CD4-positive, alpha-beta T cell treated with Interleukin-2 at 100 ng/mL for 4 hours (primary cell): ENCODE measurements at regions not wholly inside any gene's neighbourhood (a gene's known extent, or its start where the extent isn't known, plus 50 kb on each side); places are given as distances from the start of the nearest gene placed in this dataset.
"Not testable (repeated sequence)": the region's sequence is repeated elsewhere in the genome, so short reads cannot be mapped to it uniquely, and the experiment has no call there.

Source experiments
- DNase-seq: peaks from one replicate; pipeline ENCODE4 v3.0.0-alpha.2; 2020; ENCODE audit warnings: low spot score

GRCh38 chr13:91233291-91233690 lies 114.2 kb upstream of the MIR17HG start:
- no peak for DNase-seq

GRCh38 chr13:91236182-91236581 lies 111.3 kb upstream of the MIR17HG start:
- DNase-seq, result no peak

GRCh38 chr13:91236921-91237320 lies 110.6 kb upstream of the MIR17HG start:
- no peak for DNase-seq

GRCh38 chr13:91238036-91238435 lies 109.5 kb upstream of the MIR17HG start:
- DNase-seq, result no peak

GRCh38 chr13:91240341-91240740 lies 107.1 kb upstream of the MIR17HG start:
- no peak for DNase-seq

GRCh38 chr13:91241221-91241933 lies 106.1 kb upstream of the MIR17HG start:
- no peak for DNase-seq

GRCh38 chr13:91242652-91243051 lies 104.8 kb upstream of the MIR17HG start:
- no peak for DNase-seq

GRCh38 chr13:91245288-91245687 lies 102.2 kb upstream of the MIR17HG start:
- DNase-seq, result no peak

GRCh38 chr13:91247768-91248167 lies 99.7 kb upstream of the MIR17HG start:
- no peak for DNase-seq

- no peak for DNase-seq
Observed at GRCh38 chr13:91248249-91248648, 99.2 kb upstream of the MIR17HG start.

GRCh38 chr13:91249370-91249769 lies 98.1 kb upstream of the MIR17HG start:
- DNase-seq, result no peak

- no peak for DNase-seq
Observed at GRCh38 chr13:91249861-91250260, 97.6 kb upstream of the MIR17HG start.

GRCh38 chr13:91251573-91251972 lies 95.9 kb upstream of the MIR17HG start:
- not testable (repeated sequence) for DNase-seq

GRCh38 chr13:91264484-91264883 lies 83.0 kb upstream of the MIR17HG start:
- DNase-seq, result no peak

GRCh38 chr13:91269237-91269636 lies 78.2 kb upstream of the MIR17HG start:
- no peak for DNase-seq

GRCh38 chr13:91270031-91270430 lies 77.5 kb upstream of the MIR17HG start:
- no peak for DNase-seq

- no peak for DNase-seq
Observed at GRCh38 chr13:91272235-91272777, 75.2 kb upstream of the MIR17HG start.

GRCh38 chr13:91273675-91274074 lies 73.8 kb upstream of the MIR17HG start:
- no peak for DNase-seq

GRCh38 chr13:91277013-91277676 lies 70.3 kb upstream of the MIR17HG start:
- DNase-seq, result no peak

GRCh38 chr13:91278291-91278690 lies 69.2 kb upstream of the MIR17HG start:
- DNase-seq, result no peak

GRCh38 chr13:91278888-91279287 lies 68.6 kb upstream of the MIR17HG start:
- DNase-seq, result no peak

- DNase-seq, result no peak
Observed at GRCh38 chr13:91280801-91281200, 66.7 kb upstream of the MIR17HG start.

- no peak for DNase-seq
Observed at GRCh38 chr13:91284335-91284734, 63.2 kb upstream of the MIR17HG start.

- DNase-seq, result no peak
Observed at GRCh38 chr13:91286317-91286716, 61.2 kb upstream of the MIR17HG start.
